EH (cell line): ENCODE measurements at regions not wholly inside any gene's neighbourhood (a gene's known extent, or its start where the extent isn't known, plus 50 kb on each side); places are given as distances from the start of the nearest gene placed in this dataset.

Experiments
- DNase-seq: peaks from one replicate; pipeline ENCODE4 v3.0.0-alpha.2; 2015; ENCODE audit warnings: low read depth

GRCh38 chr11:92762121-92762540 is 207.3 kb upstream of the MTNR1B start:
- no peak for DNase-seq

DNA sequence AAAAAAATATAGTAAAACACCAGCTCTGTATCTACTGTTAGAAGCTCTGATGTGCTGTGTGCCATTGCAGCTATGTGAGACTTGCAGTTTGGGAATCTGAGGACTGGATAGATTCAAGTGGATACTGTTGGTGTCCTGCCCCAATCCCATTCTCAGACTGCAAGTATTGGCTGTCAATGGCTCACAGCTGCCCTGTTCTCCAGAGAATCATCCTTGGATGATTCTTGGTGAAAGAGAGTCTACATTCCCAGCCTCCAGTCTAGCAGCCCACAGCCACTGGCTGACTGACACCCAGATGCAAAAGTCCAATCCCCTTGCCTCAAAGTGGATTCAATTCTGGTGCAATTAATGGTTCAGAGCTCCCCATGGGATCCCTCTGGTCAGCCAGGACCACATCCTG is 206.1 kb upstream of the MTNR1B start:
- DNase-seq: no peak

GRCh38 chr11:92764128-92764527 is 205.3 kb upstream of the MTNR1B start:
- DNase-seq: no peak

GRCh38 chr11:92765082-92765840 is 204.2 kb upstream of the MTNR1B start:
- DNase-seq: no peak

DNA sequence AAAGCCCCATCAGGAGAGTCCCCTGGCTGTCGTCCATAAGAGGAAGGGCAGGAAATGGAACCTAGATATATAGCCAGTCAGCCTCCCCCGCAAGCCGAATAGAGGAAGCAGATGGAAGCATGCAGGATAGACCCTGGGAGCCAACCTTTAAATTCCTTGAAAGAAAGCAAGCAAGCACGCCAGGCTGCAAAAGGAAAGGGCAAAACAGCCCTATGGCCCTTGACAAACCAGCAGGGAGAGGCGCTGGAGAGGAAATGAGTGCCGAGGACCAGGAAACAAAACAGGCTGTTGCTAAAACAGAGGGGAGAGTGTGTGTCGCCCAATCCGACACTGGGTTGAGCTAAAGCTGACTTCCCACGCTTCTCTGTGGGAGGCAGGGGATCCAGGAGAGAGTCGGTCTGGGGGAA is 203.5 kb upstream of the MTNR1B start:
- DNase-seq: no peak

GRCh38 chr11:92766698-92767097 is 202.8 kb upstream of the MTNR1B start:
- DNase-seq: no peak

DNA sequence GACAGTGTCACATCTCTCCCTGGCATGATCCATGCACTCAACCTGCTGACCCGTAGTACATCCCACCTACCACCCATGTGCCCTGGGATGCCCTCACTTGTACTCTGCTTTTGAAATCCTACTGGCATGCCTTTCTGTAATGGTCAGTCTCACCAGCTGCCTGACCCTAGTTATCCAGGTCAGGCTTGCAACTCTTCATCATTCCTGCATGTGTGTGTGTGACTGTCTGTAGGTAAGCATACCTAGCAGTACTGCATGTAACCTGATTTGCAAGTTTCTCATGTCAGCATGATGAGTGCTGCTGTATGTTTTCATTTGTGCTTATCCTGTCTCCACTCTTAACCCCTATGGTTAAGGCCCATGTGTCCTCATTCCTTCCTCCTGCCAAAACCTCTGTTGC is 202.0 kb upstream of the MTNR1B start:
- DNase-seq: no peak

DNA sequence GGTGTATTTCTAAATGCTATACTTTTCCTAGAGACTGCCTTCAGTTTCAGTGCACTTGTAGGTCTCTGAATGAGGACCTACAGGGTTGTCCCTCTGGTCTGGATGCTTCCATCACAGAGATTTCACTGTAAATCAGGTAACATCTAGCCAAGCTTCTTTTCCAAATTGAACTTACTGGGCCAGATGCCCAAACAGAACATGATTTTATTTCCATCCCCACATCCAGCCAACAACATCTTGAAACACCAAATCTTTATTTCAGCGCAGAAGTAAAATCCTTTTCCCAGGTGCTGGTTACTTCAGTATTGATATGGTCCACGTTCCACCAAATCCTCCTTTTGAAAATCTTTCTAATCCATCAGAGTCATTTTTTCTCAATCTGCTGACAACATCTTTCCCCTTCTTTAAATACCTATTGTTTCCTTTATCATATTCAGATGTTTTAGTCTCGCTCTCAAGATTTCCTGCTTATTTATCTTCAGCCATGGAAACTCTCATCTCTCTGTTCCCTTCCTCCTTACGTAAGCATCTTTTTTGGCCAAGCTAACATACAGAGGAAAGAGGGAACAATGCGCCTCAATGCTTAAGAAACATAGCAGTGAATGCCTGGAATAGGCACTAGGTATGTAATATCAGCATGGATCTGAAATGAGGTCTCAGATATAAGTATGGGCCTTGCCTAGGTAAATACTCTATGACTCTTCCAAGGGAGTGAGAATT is 201.2 kb upstream of the MTNR1B start:
- no peak for DNase-seq

DNA sequence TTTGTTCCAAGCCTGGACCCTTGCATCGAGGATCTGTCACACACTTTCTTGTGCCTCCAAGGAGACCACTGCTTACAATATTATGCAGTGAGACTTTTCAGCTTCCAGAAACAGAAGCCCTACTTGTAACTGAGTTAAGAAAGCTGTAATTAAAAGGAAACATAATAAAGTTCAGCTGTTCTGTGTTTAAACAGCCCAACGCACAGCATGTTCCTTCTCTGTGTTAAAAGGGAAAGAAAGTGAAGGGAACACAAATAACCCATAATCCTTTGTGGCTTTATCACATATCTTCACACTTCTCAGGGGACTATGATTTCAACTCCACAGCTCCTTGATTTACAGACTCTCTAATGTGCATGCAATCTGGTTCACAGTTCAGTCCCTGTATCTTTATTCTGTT is 200.3 kb upstream of the MTNR1B start:
- DNase-seq: no peak

DNA sequence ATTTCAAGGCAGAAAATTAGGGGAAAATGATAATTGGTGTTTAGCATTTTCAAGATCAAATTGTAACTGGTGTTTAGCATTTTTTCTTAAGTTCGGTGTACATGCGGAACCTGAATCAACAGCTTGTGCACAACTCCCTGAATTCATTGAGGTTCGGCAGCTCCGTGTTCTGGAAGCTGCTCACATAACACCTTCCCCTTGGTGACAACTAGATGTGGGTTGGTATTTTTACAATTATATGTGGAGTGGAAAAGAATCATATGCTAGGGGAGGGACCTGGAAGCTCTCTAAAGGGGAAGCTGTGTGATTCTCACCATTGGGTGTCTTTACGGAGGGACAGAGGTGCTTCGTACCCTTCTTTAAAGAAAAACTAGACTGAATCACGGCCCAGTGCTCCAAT is 199.0 kb upstream of the MTNR1B start:
- no peak for DNase-seq

GRCh38 chr11:92770981-92771380 is 198.5 kb upstream of the MTNR1B start:
- no peak for DNase-seq

DNA sequence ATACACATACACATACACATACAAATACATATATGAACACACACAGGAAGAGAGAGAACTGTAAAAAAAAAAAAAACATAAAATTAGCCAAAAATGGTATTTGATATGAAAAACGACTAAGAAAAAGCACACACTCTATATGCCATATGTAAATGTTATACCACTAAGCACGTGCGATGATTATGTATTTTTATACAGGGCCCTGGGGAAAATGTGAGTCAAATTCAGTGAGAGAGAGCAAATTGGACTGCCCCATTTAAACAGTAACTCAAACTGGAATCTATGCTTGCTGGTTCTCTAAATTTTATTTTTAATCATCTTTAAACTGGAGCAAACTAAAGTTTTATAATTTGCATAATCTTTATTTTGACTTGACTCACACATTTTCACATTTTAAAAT is 197.8 kb upstream of the MTNR1B start:
- no peak for DNase-seq

DNA sequence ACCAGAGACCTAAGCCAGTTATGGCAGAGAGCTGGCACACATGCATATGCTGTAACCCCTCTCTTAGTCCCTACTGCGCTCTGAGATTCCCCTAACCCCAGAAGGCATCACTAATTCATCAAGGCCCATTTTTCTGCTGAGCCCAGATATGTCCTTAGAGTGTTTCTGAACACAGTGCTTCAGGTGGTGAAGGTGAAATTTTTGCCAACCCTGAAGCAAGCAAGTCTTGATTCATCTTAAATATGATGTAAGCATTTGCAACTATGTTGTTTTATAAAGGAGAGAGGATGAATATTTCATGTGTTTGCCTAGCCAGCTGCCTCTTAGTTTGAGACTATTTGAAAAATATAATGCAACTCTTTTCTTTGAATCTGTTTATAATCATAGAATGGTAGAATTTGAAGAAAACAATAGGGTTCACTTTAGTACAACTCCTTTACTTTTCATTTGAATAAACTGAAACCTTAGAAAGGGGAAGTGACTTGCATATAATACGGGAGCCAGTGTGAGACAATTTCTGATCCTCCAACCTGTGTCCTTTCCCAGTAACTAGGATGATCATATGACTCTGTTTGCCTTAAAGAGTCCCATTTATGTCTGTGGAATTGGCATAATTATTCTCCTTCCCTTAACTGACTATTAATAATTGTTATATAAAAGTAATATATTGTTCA is 194.3 kb upstream of the MTNR1B start:
- no peak for DNase-seq

- DNase-seq: peak; percentile 80
These were observed 192.8 kb upstream of the MTNR1B start for GRCh38 chr11:92776676-92777075.

DNA sequence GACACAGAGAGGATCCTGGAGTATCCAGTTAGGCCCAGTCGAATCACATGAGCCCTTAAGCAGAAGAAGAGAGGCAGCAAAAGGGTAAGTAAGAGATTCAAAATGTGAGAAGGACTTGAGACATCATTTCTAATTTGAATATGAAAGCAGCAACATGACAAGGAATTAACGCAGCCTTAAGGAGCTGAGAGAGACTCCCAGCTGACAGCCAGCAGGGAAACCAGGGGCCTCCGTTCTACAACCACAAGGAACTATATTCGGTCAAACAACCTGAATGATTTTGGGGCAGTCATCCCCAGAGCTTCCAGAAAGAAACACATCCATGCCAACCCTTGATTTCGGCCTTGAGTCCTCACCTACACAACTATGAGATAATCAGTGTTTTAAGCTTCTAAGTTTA is 189.7 kb upstream of the MTNR1B start:
- no peak for DNase-seq

DNA sequence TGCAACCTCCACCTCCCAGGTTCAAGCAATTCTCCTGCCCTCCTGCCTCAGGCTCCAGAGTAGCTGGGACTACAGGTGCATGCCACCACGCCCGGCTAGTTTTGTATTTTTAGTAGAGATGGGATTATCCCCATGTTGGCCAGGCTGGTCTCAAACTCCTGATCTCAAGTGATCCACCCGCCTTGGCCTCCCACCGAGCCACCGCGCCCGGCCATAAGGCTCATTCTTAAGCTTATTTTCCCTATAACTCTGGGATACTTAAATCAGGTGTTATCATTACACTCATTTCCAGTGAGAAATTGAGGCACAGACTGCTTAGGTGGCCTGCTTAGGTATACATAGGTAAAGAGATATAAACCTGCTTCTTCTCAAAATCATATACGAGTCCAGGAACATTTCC is 188.3 kb upstream of the MTNR1B start:
- no peak for DNase-seq

DNA sequence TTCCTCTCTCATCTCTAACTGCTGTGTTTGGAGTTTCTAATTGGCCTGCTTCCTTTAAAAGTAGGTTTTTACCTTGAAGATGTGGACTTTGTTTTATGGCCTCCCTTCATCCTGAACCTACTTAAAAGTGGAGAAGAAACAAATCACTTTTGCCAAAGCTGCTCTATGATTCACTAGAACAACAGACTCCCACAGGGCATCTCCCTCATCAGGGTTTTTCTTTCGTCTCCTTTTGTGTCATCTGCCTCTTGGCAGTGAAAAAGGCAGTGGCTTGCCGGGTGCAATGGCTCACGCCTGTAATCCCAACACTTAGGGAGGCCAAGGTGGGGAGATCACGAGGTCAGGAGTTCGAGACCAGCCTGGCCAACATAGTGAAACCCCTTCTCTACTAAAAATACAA is 186.6 kb upstream of the MTNR1B start:
- peak; percentile 23 for DNase-seq

DNA sequence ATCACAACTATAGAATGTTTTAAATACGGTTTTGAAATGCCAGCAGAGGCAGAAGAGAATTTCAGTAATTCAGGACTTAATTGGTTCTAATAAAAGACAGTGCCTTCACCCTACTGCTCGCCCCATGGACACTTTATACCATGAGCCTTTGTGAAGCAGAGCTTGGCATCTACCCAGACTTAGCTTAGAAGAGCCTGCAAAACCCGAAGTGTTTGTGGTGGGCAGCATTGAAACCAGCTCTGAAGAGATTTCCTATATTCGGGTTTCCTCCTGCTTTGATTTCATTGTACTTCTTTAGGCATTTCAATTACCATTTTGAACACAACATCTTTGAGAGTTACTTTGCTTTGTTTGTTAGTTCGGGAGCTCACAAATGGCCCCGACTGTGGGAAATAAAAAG is 185.1 kb upstream of the MTNR1B start:
- DNase-seq: peak; percentile 1

- DNase-seq: no peak
These were observed 181.8 kb upstream of the MTNR1B start for GRCh38 chr11:92787638-92788037.

GRCh38 chr11:92789761-92790160 is 179.7 kb upstream of the MTNR1B start:
- DNase-seq: peak; percentile 3

GRCh38 chr11:92790366-92790765 is 179.1 kb upstream of the MTNR1B start:
- DNase-seq: no peak

DNA sequence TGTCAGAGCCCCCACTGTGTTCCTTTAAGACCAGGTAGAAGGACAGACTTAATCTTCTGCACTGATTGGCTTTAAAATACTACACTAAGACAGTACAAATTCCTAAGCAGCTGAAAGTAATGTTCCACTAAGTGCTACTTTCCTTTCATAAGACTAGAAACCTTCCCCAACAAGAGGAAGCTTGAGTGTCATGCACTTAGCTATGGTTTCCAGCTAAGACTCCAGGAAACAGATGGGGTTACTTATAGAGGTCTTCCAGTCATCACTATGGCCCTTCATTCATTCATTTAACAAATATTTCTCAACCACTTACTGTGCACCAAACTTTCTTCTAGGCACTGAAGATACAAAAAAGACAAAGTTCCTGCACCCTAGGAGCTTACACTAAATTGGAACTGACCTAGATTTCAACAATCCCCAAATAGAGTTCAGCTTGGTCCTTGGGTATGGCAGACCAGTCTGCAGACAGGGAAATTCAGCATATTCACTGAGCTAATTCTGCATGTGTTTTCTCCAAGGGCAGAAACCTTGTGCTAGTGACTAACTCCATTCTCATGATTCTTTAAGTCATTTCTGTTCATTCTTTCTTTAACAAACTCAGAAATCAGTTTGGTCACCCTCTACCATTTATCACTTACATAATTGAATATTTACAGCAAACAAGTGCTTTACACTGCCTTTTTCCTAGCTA is 178.4 kb upstream of the MTNR1B start:
- no peak for DNase-seq

DNA sequence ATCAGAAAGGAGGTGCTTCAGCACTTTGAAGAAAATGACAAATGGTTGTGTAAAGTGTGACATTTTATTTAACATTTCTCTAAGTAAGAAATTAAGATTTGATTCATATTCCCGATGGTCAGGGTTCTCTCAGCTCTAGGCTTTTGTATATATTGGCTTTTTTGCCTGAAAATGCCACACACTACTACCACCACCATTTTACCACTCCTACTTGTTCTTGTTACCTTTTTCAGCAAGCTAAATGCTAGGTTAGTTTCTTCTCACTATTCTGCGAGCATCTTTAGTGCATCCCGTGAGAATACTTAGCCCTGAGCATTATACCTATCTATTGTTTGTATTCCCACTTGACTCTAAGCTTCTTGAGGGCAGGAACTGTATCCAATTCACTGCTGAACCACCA is 177.6 kb upstream of the MTNR1B start:
- no peak for DNase-seq
